CD4-positive, alpha-beta T cell (primary cell): ENCODE measurements at regions not wholly inside any gene's neighbourhood (a gene's known extent, or its start where the extent isn't known, plus 50 kb on each side); places are given as distances from the start of the nearest gene placed in this dataset.

Experiments used
- ATAC-seq: fragments of 200-7000 bp; cut with Tn5 transposase; one replicate; pipeline ENCODE4 v1.10.0; 2022; ENCODE audit warnings: mild to moderate bottlenecking; ENCODE audit not compliant: poor library complexity
- CTCF ChIA-PET: fragments of 350-600 bp; sonication (Branson Sonifier 250); formaldehyde crosslinking; loops from one replicate; lab custom pipeline; 2021; ENCODE audit warnings: antibody characterized with exemption, inconsistent platforms; lab: Charles Lee
- POLR2A ChIA-PET: fragments of 350-600 bp; sonication (Branson Sonifier 250); formaldehyde crosslinking; loops from one replicate; lab custom pipeline; 2021; ENCODE audit warnings: antibody characterized with exemption, inconsistent platforms; lab: Charles Lee
- DNase-seq, 14 experiments: peaks; one replicate each; pipeline ENCODE4 v3.0.0-alpha.2; 2013 to 2020; ENCODE audit warnings: mixed read lengths in 2 of 14
- H3K27ac ChIP-seq, 2 donors: one replicate each; pipeline versions ENCODE4 v1.5.1 to v1.7.0; 2013; ENCODE audit warnings: low read length in 2 of 2, low read depth in 1 of 2, mild to moderate bottlenecking in 1 of 2
- H3K27me3 ChIP-seq, 2 experiments: 1 replicate in 1 of 2; 2 replicates in 1 of 2; pipeline versions ENCODE4 v1.6.1 to v1.7.0; 2013; ENCODE audit warnings: low read length in 2 of 2, control low read depth in 1 of 2, mild to moderate bottlenecking in 1 of 2, moderate library complexity in 1 of 2; ENCODE audit not compliant: insufficient read depth in 2 of 2, control insufficient read depth in 1 of 2
- H3K36me3 ChIP-seq: one replicate; pipeline ENCODE4 v1.6.1; 2013; ENCODE audit warnings: low read length, control low read depth; ENCODE audit not compliant: insufficient read depth
- H3K4me1 ChIP-seq: one replicate; pipeline ENCODE4 v1.6.1; 2013; ENCODE audit warnings: low read length, control low read depth; ENCODE audit not compliant: insufficient read depth
- H3K4me3 ChIP-seq: one replicate; pipeline ENCODE4 v1.5.1; 2013; ENCODE audit warnings: mild to moderate bottlenecking, low read length, moderate library complexity
- H3K9me3 ChIP-seq, 2 experiments: 1 replicate in 1 of 2; 2 replicates in 1 of 2; pipeline versions ENCODE4 v1.6.1 to v1.7.0; 2013; ENCODE audit warnings: low read length in 2 of 2, mild to moderate bottlenecking in 2 of 2, control low read depth in 1 of 2, moderate library complexity in 1 of 2; ENCODE audit not compliant: control insufficient read depth in 1 of 2, insufficient read depth in 1 of 2
- H3K27ac Mint-ChIP-seq: one replicate; pipeline ENCODE4 v1.8.0; 2020; ENCODE audit warnings: mixed read lengths
- H3K27me3 Mint-ChIP-seq: one replicate; pipeline ENCODE4 v1.8.0; 2021; ENCODE audit warnings: mixed read lengths
- H3K36me3 Mint-ChIP-seq: one replicate; pipeline ENCODE4 v1.8.0; 2021; ENCODE audit warnings: low read depth, mixed read lengths
- H3K4me1 Mint-ChIP-seq: one replicate; pipeline ENCODE4 v1.8.0; 2021; ENCODE audit warnings: low read depth, mixed read lengths
- H3K4me3 Mint-ChIP-seq: one replicate; pipeline ENCODE4 v1.8.0; 2020; ENCODE audit warnings: mild to moderate bottlenecking, mixed read lengths
- H3K9me3 Mint-ChIP-seq: one replicate; pipeline ENCODE4 v1.8.0; 2020; ENCODE audit warnings: mixed read lengths
- intact Hi-C, 2 experiments: fragments of 100-400 bp; cut with DNase I in 1 of 2; cut with micrococcal nuclease in 1 of 2; formaldehyde crosslinking; loops; one replicate each; pipeline versions ENCODE4 v1.15.1 to v1.9.0; 2023 to 2025; cut with DNase I, micrococcal nuclease
- TF ChIP-seq, protein P1 (sequence below): fragments of 200-600 bp; IDR thresholded peaks from one replicate; pipeline ENCODE4 v1.8.0; 2022; ENCODE audit warnings: antibody characterized with exemption, mild to moderate bottlenecking

DNA sequence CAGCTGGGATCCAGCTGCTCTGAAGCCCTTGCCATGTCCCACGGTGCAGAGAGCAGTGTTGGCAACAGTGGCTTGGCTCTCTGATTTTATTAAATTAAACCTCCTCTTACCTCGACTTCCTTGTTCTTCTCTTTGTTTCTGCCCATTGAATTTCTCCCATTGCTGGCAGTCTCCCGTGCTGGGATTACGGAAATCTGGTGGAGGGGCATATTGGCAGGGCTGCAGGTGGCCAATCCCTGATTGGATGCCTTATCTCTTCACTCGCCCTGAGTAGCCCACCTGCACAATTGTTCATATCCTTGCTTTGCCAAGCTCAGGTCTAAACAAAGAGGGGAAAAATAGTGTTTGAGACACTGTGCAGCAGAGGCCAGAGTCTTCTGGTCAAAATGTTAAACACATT lies 493.9 kb downstream of the TMA16 start:
- Mint-ChIP-seq H3K9me3 (no peaks in the 10 kb centered on the region), H3K4me1 (no peaks in the 10 kb centered on the region), H3K27ac (no peak overlapping the region), H3K27me3 (no peaks in the 10 kb centered on the region), H3K4me3 (no peak overlapping the region), H3K36me3 (no peaks in the 10 kb centered on the region)
- Histone ChIP-seq H3K27me3 (no peaks in the 10 kb centered on the region), H3K9me3 (peaks cover 0 to 4% of the 10 kb centered on the region in 2 experiments), H3K27ac (no peak overlapping the region), H3K36me3 (no peaks in the 10 kb centered on the region), H3K4me3 (no peak overlapping the region), H3K4me1 (no peaks in the 10 kb centered on the region)
- TF ChIP-seq, protein P1, sequence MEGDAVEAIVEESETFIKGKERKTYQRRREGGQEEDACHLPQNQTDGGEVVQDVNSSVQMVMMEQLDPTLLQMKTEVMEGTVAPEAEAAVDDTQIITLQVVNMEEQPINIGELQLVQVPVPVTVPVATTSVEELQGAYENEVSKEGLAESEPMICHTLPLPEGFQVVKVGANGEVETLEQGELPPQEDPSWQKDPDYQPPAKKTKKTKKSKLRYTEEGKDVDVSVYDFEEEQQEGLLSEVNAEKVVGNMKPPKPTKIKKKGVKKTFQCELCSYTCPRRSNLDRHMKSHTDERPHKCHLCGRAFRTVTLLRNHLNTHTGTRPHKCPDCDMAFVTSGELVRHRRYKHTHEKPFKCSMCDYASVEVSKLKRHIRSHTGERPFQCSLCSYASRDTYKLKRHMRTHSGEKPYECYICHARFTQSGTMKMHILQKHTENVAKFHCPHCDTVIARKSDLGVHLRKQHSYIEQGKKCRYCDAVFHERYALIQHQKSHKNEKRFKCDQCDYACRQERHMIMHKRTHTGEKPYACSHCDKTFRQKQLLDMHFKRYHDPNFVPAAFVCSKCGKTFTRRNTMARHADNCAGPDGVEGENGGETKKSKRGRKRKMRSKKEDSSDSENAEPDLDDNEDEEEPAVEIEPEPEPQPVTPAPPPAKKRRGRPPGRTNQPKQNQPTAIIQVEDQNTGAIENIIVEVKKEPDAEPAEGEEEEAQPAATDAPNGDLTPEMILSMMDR = no peak
- CTCF ChIA-PET = no interaction called here
- no peak for DNase-seq
- intact Hi-C loops = no loop called here
- ATAC-seq = no peak
- POLR2A ChIA-PET = no interaction called here

DNA sequence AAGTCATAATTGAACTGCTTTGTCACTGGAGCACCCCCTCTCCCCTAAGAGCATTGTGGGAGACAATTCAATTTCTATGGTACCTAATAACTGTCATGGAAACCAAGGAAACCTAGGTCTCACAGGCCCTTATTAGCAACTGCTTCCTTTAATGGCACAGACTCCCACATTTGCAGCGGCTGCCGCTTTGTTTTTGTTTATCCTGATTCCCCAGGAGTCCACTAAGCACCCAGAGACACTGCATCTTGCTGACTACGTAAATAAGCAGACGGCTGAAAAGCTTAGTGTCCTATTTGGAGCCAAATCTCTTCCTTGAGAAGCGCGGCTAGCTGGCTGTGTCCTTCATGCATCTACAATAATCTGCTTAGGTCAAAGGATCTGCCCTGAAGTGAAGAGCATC lies 494.4 kb downstream of the TMA16 start:
- TF ChIP-seq, protein P1 = no peak
- H3K27me3 ChIP-seq = no peaks in the 10 kb centered on the region
- H3K9me3 ChIP-seq = peaks cover 0 to 4% of the 10 kb centered on the region in 2 experiments
- ATAC-seq (no peak), DNase-seq (no peak)
- no peak overlapping the region for H3K27ac ChIP-seq
- H3K36me3 Mint-ChIP-seq = no peaks in the 10 kb centered on the region
- CTCF ChIA-PET = no interaction called here
- no peak overlapping the region for H3K4me3 ChIP-seq
- no peaks in the 10 kb centered on the region for H3K4me1 ChIP-seq
- H3K4me3 Mint-ChIP-seq = no peak overlapping the region
- no peaks in the 10 kb centered on the region for H3K36me3 ChIP-seq
- intact Hi-C loops = no loop called here
- POLR2A ChIA-PET = no interaction called here
- no peak overlapping the region for H3K27ac Mint-ChIP-seq
- H3K9me3 Mint-ChIP-seq = no peaks in the 10 kb centered on the region
- no peaks in the 10 kb centered on the region for H3K27me3 Mint-ChIP-seq
- no peaks in the 10 kb centered on the region for H3K4me1 Mint-ChIP-seq

GRCh38 chr4:163991298-163991865 lies 496.9 kb downstream of the TMA16 start:
- no peaks in the 10 kb centered on the region for H3K36me3 Mint-ChIP-seq
- Histone ChIP-seq H3K4me3 (no peak overlapping the region), H3K36me3 (no peaks in the 10 kb centered on the region), H3K4me1 (no peaks in the 10 kb centered on the region), H3K27me3 (no peaks in the 10 kb centered on the region), H3K27ac (no peak overlapping the region), H3K9me3 (peaks cover 0 to 1% of the 10 kb centered on the region in 2 experiments)
- no peak for DNase-seq
- ATAC-seq = no peak
- no peaks in the 10 kb centered on the region for H3K4me1 Mint-ChIP-seq
- intact Hi-C loops = no loop called here
- H3K27me3 Mint-ChIP-seq = no peaks in the 10 kb centered on the region
- ChIA-PET POLR2A (no interaction called here), CTCF (no interaction called here)
- no peak overlapping the region for H3K4me3 Mint-ChIP-seq
- no peaks in the 10 kb centered on the region for H3K9me3 Mint-ChIP-seq
- H3K27ac Mint-ChIP-seq = no peak overlapping the region
- TF ChIP-seq, protein P1 = no peak
